Nephron progenitor cell (in vitro differentiated cells): ENCODE measurements at regions not wholly inside any gene's neighbourhood (a gene's known extent, or its start where the extent isn't known, plus 50 kb on each side); places are given as distances from the start of the nearest gene placed in this dataset.
"Not testable (repeated sequence)": the region's sequence is repeated elsewhere in the genome, so short reads cannot be mapped to it uniquely, and the experiment has no call there.

Experiments used
- DNase-seq: peaks from one replicate; pipeline ENCODE4 v3.0.0; 2021
- H3K27ac Mint-ChIP-seq: 2 replicates; pipeline ENCODE4 v1.8.0; 2021; ENCODE audit warnings: mild to moderate bottlenecking, moderate library complexity, mixed read lengths
- H3K27me3 Mint-ChIP-seq: 2 replicates; pipeline ENCODE4 v1.8.0; 2021; ENCODE audit warnings: mild to moderate bottlenecking, low read depth, mixed read lengths; ENCODE audit not compliant: poor library complexity
- H3K36me3 Mint-ChIP-seq: 2 replicates; pipeline ENCODE4 v1.8.0; 2021; ENCODE audit warnings: low read depth, mixed read lengths
- H3K4me1 Mint-ChIP-seq: 2 replicates; pipeline ENCODE4 v1.8.0; 2021; ENCODE audit warnings: mixed read lengths
- H3K4me3 Mint-ChIP-seq: 2 replicates; pipeline ENCODE4 v1.8.0; 2021; ENCODE audit warnings: mild to moderate bottlenecking, moderate library complexity, mixed read lengths
- H3K9me3 Mint-ChIP-seq: 2 replicates; pipeline ENCODE4 v1.8.0; 2021; ENCODE audit warnings: mild to moderate bottlenecking, moderate library complexity, mixed read lengths
- CTCF ChIP-seq: fragments of 200-600 bp; sonication (generic); IDR thresholded peaks from 2 replicates; pipeline ENCODE4 v1.5.0; 2021; ENCODE audit warnings: antibody characterized with exemption

- no peaks in the 10 kb centered on the region for H3K36me3 Mint-ChIP-seq
- peaks cover 18% of the 10 kb centered on the region for H3K27me3 Mint-ChIP-seq
- peaks cover 12% of the 10 kb centered on the region for H3K9me3 Mint-ChIP-seq
- H3K27ac Mint-ChIP-seq = no peak overlapping the region
- no peak overlapping the region for H3K4me3 Mint-ChIP-seq
- peaks cover 32% of the 10 kb centered on the region for H3K4me1 Mint-ChIP-seq
- DNase-seq = no peak
- TF ChIP-seq CTCF = no peak
Observed at GRCh38 chr5:135739383-135739981, 95.0 kb upstream of the SLC25A48 start.

GRCh38 chr5:135738564-135738875, 95.9 kb upstream of the SLC25A48 start:
- no peaks in the 10 kb centered on the region for H3K36me3 Mint-ChIP-seq
- no peak overlapping the region for H3K27ac Mint-ChIP-seq
- no peak overlapping the region for H3K4me3 Mint-ChIP-seq
- DNase-seq = no peak
- TF ChIP-seq CTCF = no peak
- H3K4me1 Mint-ChIP-seq = peaks cover 26% of the 10 kb centered on the region
- H3K27me3 Mint-ChIP-seq = peaks cover 18% of the 10 kb centered on the region
- H3K9me3 Mint-ChIP-seq = peaks cover 2% of the 10 kb centered on the region

GRCh38 chr5:135737701-135738563, 96.5 kb upstream of the SLC25A48 start:
- no peak for DNase-seq
- Mint-ChIP-seq H3K9me3 (no peaks in the 10 kb centered on the region), H3K4me3 (no peak overlapping the region), H3K4me1 (peaks cover 23% of the 10 kb centered on the region), H3K27ac (no peak overlapping the region), H3K36me3 (no peaks in the 10 kb centered on the region), H3K27me3 (peaks cover 18% of the 10 kb centered on the region)
- no peak for TF ChIP-seq CTCF

GRCh38 chr5:135736952-135737351, 97.5 kb upstream of the SLC25A48 start:
- Mint-ChIP-seq H3K27me3 (peaks cover 18% of the 10 kb centered on the region), H3K4me1 (peaks cover 23% of the 10 kb centered on the region)
- H3K9me3 Mint-ChIP-seq, H3K27ac Mint-ChIP-seq, H3K36me3 Mint-ChIP-seq, H3K4me3 Mint-ChIP-seq, DNase-seq: not testable (repeated sequence)

- Mint-ChIP-seq H3K27me3 (peaks cover 16% of the 10 kb centered on the region), H3K4me1 (peaks cover 23% of the 10 kb centered on the region), H3K4me3 (no peak overlapping the region), H3K9me3 (no peaks in the 10 kb centered on the region), H3K27ac (no peak overlapping the region), H3K36me3 (no peaks in the 10 kb centered on the region)
- TF ChIP-seq CTCF = no peak
- no peak for DNase-seq
Observed at GRCh38 chr5:135735831-135736230, 98.6 kb upstream of the SLC25A48 start.

- peak overlapping the region; percentile 38 for H3K27ac Mint-ChIP-seq
- peaks cover 23% of the 10 kb centered on the region for H3K4me1 Mint-ChIP-seq
- not testable (repeated sequence) for H3K36me3 Mint-ChIP-seq, H3K4me3 Mint-ChIP-seq, H3K9me3 Mint-ChIP-seq, DNase-seq
- H3K27me3 Mint-ChIP-seq = peaks cover 16% of the 10 kb centered on the region
Observed at GRCh38 chr5:135734956-135735355, 99.5 kb upstream of the SLC25A48 start.

- DNase-seq, H3K4me3 Mint-ChIP-seq, H3K9me3 Mint-ChIP-seq, H3K27me3 Mint-ChIP-seq, H3K36me3 Mint-ChIP-seq, H3K27ac Mint-ChIP-seq: not testable (repeated sequence)
- peaks cover 20% of the 10 kb centered on the region for H3K4me1 Mint-ChIP-seq
Observed at GRCh38 chr5:135731034-135731433, 103.4 kb upstream of the SLC25A48 start.

GRCh38 chr5:135730161-135730560, 104.3 kb upstream of the SLC25A48 start:
- H3K27ac Mint-ChIP-seq, H3K27me3 Mint-ChIP-seq, H3K4me3 Mint-ChIP-seq, DNase-seq, H3K9me3 Mint-ChIP-seq, H3K36me3 Mint-ChIP-seq: not testable (repeated sequence)
- peaks cover 12% of the 10 kb centered on the region for H3K4me1 Mint-ChIP-seq
